ENCODE measurements at regions not wholly inside any gene's neighbourhood (a gene's known extent, or its start where the extent isn't known, plus 50 kb on each side); places are given as distances from the start of the nearest gene placed in this dataset.

- TF ChIP-seq, protein P1, sequence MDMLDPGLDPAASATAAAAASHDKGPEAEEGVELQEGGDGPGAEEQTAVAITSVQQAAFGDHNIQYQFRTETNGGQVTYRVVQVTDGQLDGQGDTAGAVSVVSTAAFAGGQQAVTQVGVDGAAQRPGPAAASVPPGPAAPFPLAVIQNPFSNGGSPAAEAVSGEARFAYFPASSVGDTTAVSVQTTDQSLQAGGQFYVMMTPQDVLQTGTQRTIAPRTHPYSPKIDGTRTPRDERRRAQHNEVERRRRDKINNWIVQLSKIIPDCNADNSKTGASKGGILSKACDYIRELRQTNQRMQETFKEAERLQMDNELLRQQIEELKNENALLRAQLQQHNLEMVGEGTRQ (IDR thresholded peaks at IDR 0.05; ENCODE audit: borderline replicate concordance, low read depth, low read length), result no peak
- TF ChIP-seq RCOR1 (IDR thresholded peaks at IDR 0.05; ENCODE audit: low read length) (no peak), TEAD4 (IDR thresholded peaks at IDR 0.05; ENCODE audit: borderline replicate concordance, insufficient read depth) (no peak), EP300 (IDR thresholded peaks at IDR 0.05; ENCODE audit: borderline replicate concordance in 1 of 2, low read depth in 1 of 2, low read length in 1 of 2) (no peak), ELF1 (IDR thresholded peaks at IDR 0.05) (no peak), GATA2 (CRISPR knock-in tag; IDR thresholded peaks at IDR 0.05) (no peak), MEF2A (IDR thresholded peaks at IDR 0.05; ENCODE audit: borderline replicate concordance, low read depth) (no peak)
- TF ChIP-seq, protein P2, sequence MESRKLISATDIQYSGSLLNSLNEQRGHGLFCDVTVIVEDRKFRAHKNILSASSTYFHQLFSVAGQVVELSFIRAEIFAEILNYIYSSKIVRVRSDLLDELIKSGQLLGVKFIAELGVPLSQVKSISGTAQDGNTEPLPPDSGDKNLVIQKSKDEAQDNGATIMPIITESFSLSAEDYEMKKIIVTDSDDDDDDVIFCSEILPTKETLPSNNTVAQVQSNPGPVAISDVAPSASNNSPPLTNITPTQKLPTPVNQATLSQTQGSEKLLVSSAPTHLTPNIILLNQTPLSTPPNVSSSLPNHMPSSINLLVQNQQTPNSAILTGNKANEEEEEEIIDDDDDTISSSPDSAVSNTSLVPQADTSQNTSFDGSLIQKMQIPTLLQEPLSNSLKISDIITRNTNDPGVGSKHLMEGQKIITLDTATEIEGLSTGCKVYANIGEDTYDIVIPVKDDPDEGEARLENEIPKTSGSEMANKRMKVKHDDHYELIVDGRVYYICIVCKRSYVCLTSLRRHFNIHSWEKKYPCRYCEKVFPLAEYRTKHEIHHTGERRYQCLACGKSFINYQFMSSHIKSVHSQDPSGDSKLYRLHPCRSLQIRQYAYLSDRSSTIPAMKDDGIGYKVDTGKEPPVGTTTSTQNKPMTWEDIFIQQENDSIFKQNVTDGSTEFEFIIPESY (IDR thresholded peaks at IDR 0.05; ENCODE audit: borderline replicate concordance, low read depth), result no peak
Observed at GRCh38 chr22:44438481-44439131, 59.4 kb downstream of the RTL6 start (continued).

GRCh38 chr22:44438056-44438455 is 60.0 kb downstream of the RTL6 start:
- Histone ChIP-seq H3K27me3 (ENCODE audit: insufficient read depth) (no peaks in the 10 kb centered on the region), H3K4me3 (ENCODE audit: low read depth in 2 of 2, low read length in 1 of 2) (no peak overlapping the region), H3K4me1 (ENCODE audit: control insufficient read depth in 1 of 2, insufficient read depth in 2 of 2, low read depth in 1 of 2, low read length in 1 of 2) (no peaks in the 10 kb centered on the region), H4K20me1 (ENCODE audit: insufficient read depth) (no peaks in the 10 kb centered on the region), H2AFZ (ENCODE audit: low read depth) (no peak overlapping the region), H3K36me3 (replicated peaks in 1 of 2; ENCODE audit: control insufficient read depth in 1 of 2, insufficient read depth in 2 of 2, low read length in 1 of 2) (no peaks in the 10 kb centered on the region), H3K27ac (ENCODE audit: low read depth in 2 of 2, low read length in 1 of 2) (no peak overlapping the region), H3F3A (replicated peaks; ENCODE audit: insufficient read depth) (no peaks in the 10 kb centered on the region), H3K4me2 (no peak overlapping the region), H3K9ac (no peak overlapping the region), H3K9me2 (no peaks in the 10 kb centered on the region), H3K9me3 (no peaks in the 10 kb centered on the region), H3K79me2 (ENCODE audit: insufficient read depth) (no peaks in the 10 kb centered on the region)
- DNase-seq, result peak; percentile 47
- ChIA-PET POLR2A (no interaction called here), CTCF (interaction anchor here (1.0 to 1.2 kb wide), 2 partner anchors 11 to 445 kb away, joined by 3 to 5 read pairs; no protein-coding TSS in a partner anchor)
- TF ChIP-seq, protein P3, sequence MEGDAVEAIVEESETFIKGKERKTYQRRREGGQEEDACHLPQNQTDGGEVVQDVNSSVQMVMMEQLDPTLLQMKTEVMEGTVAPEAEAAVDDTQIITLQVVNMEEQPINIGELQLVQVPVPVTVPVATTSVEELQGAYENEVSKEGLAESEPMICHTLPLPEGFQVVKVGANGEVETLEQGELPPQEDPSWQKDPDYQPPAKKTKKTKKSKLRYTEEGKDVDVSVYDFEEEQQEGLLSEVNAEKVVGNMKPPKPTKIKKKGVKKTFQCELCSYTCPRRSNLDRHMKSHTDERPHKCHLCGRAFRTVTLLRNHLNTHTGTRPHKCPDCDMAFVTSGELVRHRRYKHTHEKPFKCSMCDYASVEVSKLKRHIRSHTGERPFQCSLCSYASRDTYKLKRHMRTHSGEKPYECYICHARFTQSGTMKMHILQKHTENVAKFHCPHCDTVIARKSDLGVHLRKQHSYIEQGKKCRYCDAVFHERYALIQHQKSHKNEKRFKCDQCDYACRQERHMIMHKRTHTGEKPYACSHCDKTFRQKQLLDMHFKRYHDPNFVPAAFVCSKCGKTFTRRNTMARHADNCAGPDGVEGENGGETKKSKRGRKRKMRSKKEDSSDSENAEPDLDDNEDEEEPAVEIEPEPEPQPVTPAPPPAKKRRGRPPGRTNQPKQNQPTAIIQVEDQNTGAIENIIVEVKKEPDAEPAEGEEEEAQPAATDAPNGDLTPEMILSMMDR (IDR thresholded peaks at IDR 0.05), result 0 out of 2 replicates have a peak, but pooled peaks have one; percentile 9
- TF ChIP-seq REST (IDR thresholded peaks at IDR 0.05; ENCODE audit: low read depth, low read length), result no peak
- 82% methylated on average over 6 of the region's 14 CpGs for WGBS (ENCODE audit: low lambda C conversion rate)

All from SK-N-SH (cell line).